ENCODE measurements at regions not wholly inside any gene's neighbourhood (a gene's known extent, or its start where the extent isn't known, plus 50 kb on each side); places are given as distances from the start of the nearest gene placed in this dataset.

DNA sequence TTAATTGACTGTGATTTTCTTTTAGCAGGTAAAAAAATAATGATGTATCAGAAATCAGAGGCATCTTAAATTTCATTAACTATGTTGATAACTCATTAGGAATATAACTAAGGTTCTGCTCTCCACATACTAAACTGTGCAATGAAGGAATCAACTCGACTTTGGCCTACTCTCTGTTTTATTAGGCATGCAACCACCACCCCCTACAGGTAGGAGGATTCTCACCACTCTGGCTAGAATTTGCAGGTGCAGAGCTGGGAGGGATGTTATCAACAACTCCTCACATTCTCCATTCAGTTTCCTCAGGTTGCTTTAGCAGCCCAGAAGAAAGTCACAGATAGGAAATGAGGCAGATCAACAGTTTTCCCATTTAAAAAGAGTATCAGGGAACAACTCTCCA lies 160.1 kb downstream of the COX18 start:
- no peak for TF ChIP-seq POLR2A (IDR thresholded peaks at IDR 0.05)
- TF ChIP-seq, protein P1, sequence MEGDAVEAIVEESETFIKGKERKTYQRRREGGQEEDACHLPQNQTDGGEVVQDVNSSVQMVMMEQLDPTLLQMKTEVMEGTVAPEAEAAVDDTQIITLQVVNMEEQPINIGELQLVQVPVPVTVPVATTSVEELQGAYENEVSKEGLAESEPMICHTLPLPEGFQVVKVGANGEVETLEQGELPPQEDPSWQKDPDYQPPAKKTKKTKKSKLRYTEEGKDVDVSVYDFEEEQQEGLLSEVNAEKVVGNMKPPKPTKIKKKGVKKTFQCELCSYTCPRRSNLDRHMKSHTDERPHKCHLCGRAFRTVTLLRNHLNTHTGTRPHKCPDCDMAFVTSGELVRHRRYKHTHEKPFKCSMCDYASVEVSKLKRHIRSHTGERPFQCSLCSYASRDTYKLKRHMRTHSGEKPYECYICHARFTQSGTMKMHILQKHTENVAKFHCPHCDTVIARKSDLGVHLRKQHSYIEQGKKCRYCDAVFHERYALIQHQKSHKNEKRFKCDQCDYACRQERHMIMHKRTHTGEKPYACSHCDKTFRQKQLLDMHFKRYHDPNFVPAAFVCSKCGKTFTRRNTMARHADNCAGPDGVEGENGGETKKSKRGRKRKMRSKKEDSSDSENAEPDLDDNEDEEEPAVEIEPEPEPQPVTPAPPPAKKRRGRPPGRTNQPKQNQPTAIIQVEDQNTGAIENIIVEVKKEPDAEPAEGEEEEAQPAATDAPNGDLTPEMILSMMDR (IDR thresholded peaks at IDR 0.05 in 4 of 5, conservative IDR thresholded peaks at IDR 0.05 in 1 of 5): no peak

Data from gastrocnemius medialis (tissue), 4 donors.